Activated naive CD8-positive, alpha-beta T cell treated with anti-CD3 and anti-CD28 coated beads, Interleukin-2, amount 50 U/mL, for 24 hours (primary cell): ENCODE measurements at regions not wholly inside any gene's neighbourhood (a gene's known extent, or its start where the extent isn't known, plus 50 kb on each side); places are given as distances from the start of the nearest gene placed in this dataset.

Source experiments
- ATAC-seq: fragments of 150-1000 bp; cut with Tn5 transposase; one replicate; pipeline ENCODE4 v1.10.0; 2021
- DNase-seq: peaks from one replicate; pipeline ENCODE4 v3.0.0; 2021
- H3K27ac Mint-ChIP-seq: one replicate; pipeline ENCODE4 v1.8.0; 2021; ENCODE audit warnings: mild to moderate bottlenecking, mixed read lengths
- H3K27me3 Mint-ChIP-seq: one replicate; pipeline ENCODE4 v1.8.0; 2021; ENCODE audit warnings: mixed read lengths
- H3K36me3 Mint-ChIP-seq: one replicate; pipeline ENCODE4 v1.8.0; 2021; ENCODE audit warnings: low read depth, mixed read lengths
- H3K4me1 Mint-ChIP-seq: one replicate; pipeline ENCODE4 v1.8.0; 2021; ENCODE audit warnings: mixed read lengths
- H3K4me3 Mint-ChIP-seq: one replicate; pipeline ENCODE4 v1.8.0; 2021; ENCODE audit warnings: mild to moderate bottlenecking, moderate library complexity, mixed read lengths
- H3K9me3 Mint-ChIP-seq: one replicate; pipeline ENCODE4 v1.8.0; 2021; ENCODE audit warnings: mixed read lengths

GRCh38 chr14:81955123-81955522 is 421.5 kb upstream of the SEL1L start:
- Mint-ChIP-seq H3K27ac (no peak overlapping the region), H3K9me3 (peaks cover 5% of the 10 kb centered on the region), H3K36me3 (no peaks in the 10 kb centered on the region), H3K4me1 (no peaks in the 10 kb centered on the region), H3K27me3 (no peaks in the 10 kb centered on the region), H3K4me3 (no peak overlapping the region)
- ATAC-seq (no peak), DNase-seq (no peak)

- Mint-ChIP-seq H3K27me3 (no peaks in the 10 kb centered on the region), H3K36me3 (no peaks in the 10 kb centered on the region), H3K4me1 (no peaks in the 10 kb centered on the region), H3K27ac (no peak overlapping the region), H3K4me3 (no peak overlapping the region), H3K9me3 (peaks cover 2% of the 10 kb centered on the region)
- DNase-seq (no peak), ATAC-seq (no peak)
Observed at GRCh38 chr14:81960781-81961180, 427.1 kb upstream of the SEL1L start.

- ATAC-seq = no peak
- H3K27ac Mint-ChIP-seq = no peak overlapping the region
- no peaks in the 10 kb centered on the region for H3K36me3 Mint-ChIP-seq
- peaks cover 7% of the 10 kb centered on the region for H3K9me3 Mint-ChIP-seq
- no peak overlapping the region for H3K4me3 Mint-ChIP-seq
- DNase-seq = no peak
- H3K27me3 Mint-ChIP-seq = no peaks in the 10 kb centered on the region
- no peaks in the 10 kb centered on the region for H3K4me1 Mint-ChIP-seq
Observed at GRCh38 chr14:81963846-81964245, 430.2 kb upstream of the SEL1L start.

- no peaks in the 10 kb centered on the region for H3K36me3 Mint-ChIP-seq
- H3K4me1 Mint-ChIP-seq = no peaks in the 10 kb centered on the region
- no peak overlapping the region for H3K4me3 Mint-ChIP-seq
- H3K9me3 Mint-ChIP-seq = peaks cover 24% of the 10 kb centered on the region
- ATAC-seq (no peak), DNase-seq (no peak)
- no peak overlapping the region for H3K27ac Mint-ChIP-seq
- no peaks in the 10 kb centered on the region for H3K27me3 Mint-ChIP-seq
Observed at GRCh38 chr14:81970307-81970706, 436.7 kb upstream of the SEL1L start.

- no peak for DNase-seq
- no peaks in the 10 kb centered on the region for H3K36me3 Mint-ChIP-seq
- no peaks in the 10 kb centered on the region for H3K27me3 Mint-ChIP-seq
- no peaks in the 10 kb centered on the region for H3K4me1 Mint-ChIP-seq
- no peak overlapping the region for H3K27ac Mint-ChIP-seq
- ATAC-seq = no peak
- no peak overlapping the region for H3K4me3 Mint-ChIP-seq
- peaks cover 22% of the 10 kb centered on the region for H3K9me3 Mint-ChIP-seq
Observed at GRCh38 chr14:81971911-81972310, 438.3 kb upstream of the SEL1L start.

GRCh38 chr14:81972601-81973000 is 438.9 kb upstream of the SEL1L start:
- DNase-seq = no peak

GRCh38 chr14:81974543-81974942 is 440.9 kb upstream of the SEL1L start:
- H3K36me3 Mint-ChIP-seq = no peaks in the 10 kb centered on the region
- no peaks in the 10 kb centered on the region for H3K27me3 Mint-ChIP-seq
- ATAC-seq (no peak), DNase-seq (no peak)
- H3K4me3 Mint-ChIP-seq = no peak overlapping the region
- H3K4me1 Mint-ChIP-seq = no peaks in the 10 kb centered on the region
- H3K9me3 Mint-ChIP-seq = peaks cover 10% of the 10 kb centered on the region
- no peak overlapping the region for H3K27ac Mint-ChIP-seq

More at GRCh38 chr14:81972601-81973000, 438.9 kb upstream of the SEL1L start:
- no peaks in the 10 kb centered on the region for H3K36me3 Mint-ChIP-seq
- no peak overlapping the region for H3K4me3 Mint-ChIP-seq
- no peak for ATAC-seq
- no peak overlapping the region for H3K27ac Mint-ChIP-seq
- H3K27me3 Mint-ChIP-seq = no peaks in the 10 kb centered on the region
- H3K4me1 Mint-ChIP-seq = no peaks in the 10 kb centered on the region
- peaks cover 20% of the 10 kb centered on the region for H3K9me3 Mint-ChIP-seq

- Mint-ChIP-seq H3K4me1 (no peaks in the 10 kb centered on the region), H3K27me3 (no peaks in the 10 kb centered on the region), H3K4me3 (no peak overlapping the region), H3K9me3 (no peaks in the 10 kb centered on the region), H3K27ac (no peak overlapping the region), H3K36me3 (no peaks in the 10 kb centered on the region)
- ATAC-seq (no peak), DNase-seq (no peak)
Observed at GRCh38 chr14:81980601-81981306, 447.1 kb upstream of the SEL1L start.

- DNase-seq (no peak), ATAC-seq (no peak)
- H3K36me3 Mint-ChIP-seq = no peaks in the 10 kb centered on the region
- no peaks in the 10 kb centered on the region for H3K27me3 Mint-ChIP-seq
- H3K27ac Mint-ChIP-seq = no peak overlapping the region
- H3K9me3 Mint-ChIP-seq = no peaks in the 10 kb centered on the region
- H3K4me3 Mint-ChIP-seq = no peak overlapping the region
- no peaks in the 10 kb centered on the region for H3K4me1 Mint-ChIP-seq
Observed at GRCh38 chr14:81981307-81981675, 447.6 kb upstream of the SEL1L start.

- Mint-ChIP-seq H3K9me3 (no peaks in the 10 kb centered on the region), H3K4me3 (no peak overlapping the region), H3K36me3 (no peaks in the 10 kb centered on the region), H3K27ac (no peak overlapping the region), H3K27me3 (no peaks in the 10 kb centered on the region), H3K4me1 (no peaks in the 10 kb centered on the region)
- ATAC-seq (no peak), DNase-seq (no peak)
Observed at GRCh38 chr14:81982046-81982445, 448.4 kb upstream of the SEL1L start.

GRCh38 chr14:81986005-81986404 is 452.4 kb upstream of the SEL1L start:
- ATAC-seq (no peak), DNase-seq (no peak)
- peaks cover 5% of the 10 kb centered on the region for H3K27me3 Mint-ChIP-seq
- H3K36me3 Mint-ChIP-seq = no peaks in the 10 kb centered on the region
- H3K27ac Mint-ChIP-seq = no peak overlapping the region
- no peaks in the 10 kb centered on the region for H3K9me3 Mint-ChIP-seq
- H3K4me3 Mint-ChIP-seq = no peak overlapping the region
- no peaks in the 10 kb centered on the region for H3K4me1 Mint-ChIP-seq

- Mint-ChIP-seq H3K9me3 (no peaks in the 10 kb centered on the region), H3K27ac (no peak overlapping the region), H3K36me3 (no peaks in the 10 kb centered on the region), H3K4me1 (no peaks in the 10 kb centered on the region), H3K4me3 (no peak overlapping the region), H3K27me3 (peaks cover 5% of the 10 kb centered on the region)
- ATAC-seq (no peak), DNase-seq (no peak)
Observed at GRCh38 chr14:81989211-81989610, 455.6 kb upstream of the SEL1L start.

GRCh38 chr14:81990312-81990761 is 456.7 kb upstream of the SEL1L start:
- Mint-ChIP-seq H3K27ac (no peak overlapping the region), H3K36me3 (no peaks in the 10 kb centered on the region), H3K4me1 (no peaks in the 10 kb centered on the region), H3K27me3 (peaks cover 5% of the 10 kb centered on the region), H3K9me3 (no peaks in the 10 kb centered on the region), H3K4me3 (no peak overlapping the region)
- DNase-seq (peak; percentile 42), ATAC-seq (no peak)

GRCh38 chr14:81991998-81992397 is 458.3 kb upstream of the SEL1L start:
- DNase-seq (no peak), ATAC-seq (no peak)
- H3K27ac Mint-ChIP-seq = no peak overlapping the region
- H3K36me3 Mint-ChIP-seq = no peaks in the 10 kb centered on the region
- no peaks in the 10 kb centered on the region for H3K4me1 Mint-ChIP-seq
- H3K9me3 Mint-ChIP-seq = no peaks in the 10 kb centered on the region
- H3K27me3 Mint-ChIP-seq = peaks cover 5% of the 10 kb centered on the region
- no peak overlapping the region for H3K4me3 Mint-ChIP-seq

- H3K27ac Mint-ChIP-seq = no peak overlapping the region
Observed at GRCh38 chr14:81993432-81993831, 459.8 kb upstream of the SEL1L start.

GRCh38 chr14:82003426-82003825 is 469.8 kb upstream of the SEL1L start:
- peaks cover 5% of the 10 kb centered on the region for H3K9me3 Mint-ChIP-seq
- no peaks in the 10 kb centered on the region for H3K36me3 Mint-ChIP-seq
- no peak overlapping the region for H3K4me3 Mint-ChIP-seq
- no peaks in the 10 kb centered on the region for H3K27me3 Mint-ChIP-seq
- no peak for ATAC-seq
- no peak overlapping the region for H3K27ac Mint-ChIP-seq
- no peaks in the 10 kb centered on the region for H3K4me1 Mint-ChIP-seq
- no peak for DNase-seq

More at GRCh38 chr14:81993432-81993831, 459.8 kb upstream of the SEL1L start:
- DNase-seq (no peak), ATAC-seq (no peak)
- Mint-ChIP-seq H3K36me3 (no peaks in the 10 kb centered on the region), H3K4me1 (no peaks in the 10 kb centered on the region), H3K4me3 (no peak overlapping the region), H3K9me3 (no peaks in the 10 kb centered on the region), H3K27me3 (peaks cover 5% of the 10 kb centered on the region)
